Fibroblast of the aortic adventitia (primary cell): ENCODE measurements at regions not wholly inside any gene's neighbourhood (a gene's known extent, or its start where the extent isn't known, plus 50 kb on each side); places are given as distances from the start of the nearest gene placed in this dataset.
A peak's percentile ranks its signal among the peaks of the same experiment; 100 is the strongest.

Source experiments
- DNase-seq: peaks from one replicate; pipeline ENCODE4 v3.0.0-alpha.2; 2010; ENCODE audit warnings: low read depth
- H3K4me3 ChIP-seq: 2 replicates; pipeline ENCODE4 v1.5.1; 2011; ENCODE audit warnings: low read depth, mild to moderate bottlenecking, control low read depth, low read length, moderate library complexity
- TF ChIP-seq, protein P1 (sequence below): IDR thresholded peaks from 2 replicates; pipeline ENCODE4 v1.5.1; 2011; ENCODE audit warnings: mild to moderate bottlenecking, low read length, control low read depth, inconsistent platforms; ENCODE audit not compliant: insufficient read depth

DNA sequence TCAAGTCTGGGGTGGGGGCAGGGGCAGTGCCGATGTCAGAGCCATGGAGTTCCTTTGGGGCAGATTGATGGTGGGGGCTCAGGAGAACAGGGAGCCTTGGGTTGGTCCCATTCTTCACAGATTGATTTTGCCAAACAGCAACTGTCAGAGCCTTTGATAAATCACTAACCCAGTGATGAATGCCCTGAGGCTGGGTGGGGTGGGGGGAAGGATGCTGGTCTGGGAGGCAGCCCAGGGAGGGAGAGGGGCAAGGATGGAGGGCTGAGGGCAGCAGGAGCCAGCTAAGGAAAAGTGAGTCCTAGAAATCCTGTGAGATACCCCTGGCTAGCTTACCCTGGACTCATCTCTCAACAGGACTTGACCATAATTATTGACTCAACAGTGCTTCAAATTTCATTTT, 60.1 kb upstream of the ARAP3 start:
- TF ChIP-seq, protein P1, sequence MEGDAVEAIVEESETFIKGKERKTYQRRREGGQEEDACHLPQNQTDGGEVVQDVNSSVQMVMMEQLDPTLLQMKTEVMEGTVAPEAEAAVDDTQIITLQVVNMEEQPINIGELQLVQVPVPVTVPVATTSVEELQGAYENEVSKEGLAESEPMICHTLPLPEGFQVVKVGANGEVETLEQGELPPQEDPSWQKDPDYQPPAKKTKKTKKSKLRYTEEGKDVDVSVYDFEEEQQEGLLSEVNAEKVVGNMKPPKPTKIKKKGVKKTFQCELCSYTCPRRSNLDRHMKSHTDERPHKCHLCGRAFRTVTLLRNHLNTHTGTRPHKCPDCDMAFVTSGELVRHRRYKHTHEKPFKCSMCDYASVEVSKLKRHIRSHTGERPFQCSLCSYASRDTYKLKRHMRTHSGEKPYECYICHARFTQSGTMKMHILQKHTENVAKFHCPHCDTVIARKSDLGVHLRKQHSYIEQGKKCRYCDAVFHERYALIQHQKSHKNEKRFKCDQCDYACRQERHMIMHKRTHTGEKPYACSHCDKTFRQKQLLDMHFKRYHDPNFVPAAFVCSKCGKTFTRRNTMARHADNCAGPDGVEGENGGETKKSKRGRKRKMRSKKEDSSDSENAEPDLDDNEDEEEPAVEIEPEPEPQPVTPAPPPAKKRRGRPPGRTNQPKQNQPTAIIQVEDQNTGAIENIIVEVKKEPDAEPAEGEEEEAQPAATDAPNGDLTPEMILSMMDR: no peak
- no peak for DNase-seq
- H3K4me3 ChIP-seq: no peak overlapping the region

DNA sequence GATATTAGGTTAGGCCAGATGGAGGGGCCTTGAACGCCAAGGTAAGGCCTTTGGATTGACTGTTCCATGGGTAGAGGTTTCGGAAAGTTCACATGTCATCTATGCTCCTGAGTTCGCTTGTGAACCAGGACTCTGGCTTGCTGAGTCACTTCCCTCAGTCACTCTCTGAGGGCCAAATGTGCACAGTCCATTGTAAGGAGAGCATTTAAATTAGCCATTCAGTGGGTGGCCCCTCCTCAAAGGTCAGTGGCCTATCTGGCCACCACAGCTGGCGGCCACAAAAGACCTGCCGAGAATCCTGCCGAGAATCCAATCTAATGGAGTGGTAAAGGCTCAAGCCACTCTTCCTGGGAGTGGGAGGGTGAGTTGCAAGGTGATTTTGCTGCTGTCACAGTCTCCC, 58.9 kb upstream of the ARAP3 start:
- no peak for DNase-seq
- TF ChIP-seq, protein P1: no peak
- H3K4me3 ChIP-seq: no peak overlapping the region

GRCh38 chr5:141737535-141737934, 55.5 kb upstream of the ARAP3 start:
- H3K4me3 ChIP-seq: no peak overlapping the region
- DNase-seq: no peak
- TF ChIP-seq, protein P1: no peak

DNA sequence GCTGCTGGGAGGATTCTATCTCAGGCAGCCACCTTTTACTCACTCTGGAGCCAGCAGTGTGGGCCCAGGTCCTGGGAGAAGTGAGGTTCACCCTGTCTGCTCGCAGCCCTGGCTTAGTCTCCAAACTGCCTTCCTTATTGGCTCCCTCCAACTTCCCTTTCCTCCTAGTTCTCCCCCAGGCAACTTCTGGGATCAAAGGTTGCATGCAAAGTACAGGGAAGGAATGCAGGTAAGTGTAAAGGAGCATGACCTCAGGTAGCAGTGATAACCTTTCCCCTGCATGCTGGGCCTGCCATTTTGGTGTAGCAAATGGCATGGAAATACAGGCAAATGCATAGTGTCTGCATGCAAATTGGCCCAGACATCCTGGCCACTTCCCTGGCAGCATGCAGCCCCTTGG, 53.8 kb upstream of the ARAP3 start:
- DNase-seq: no peak
- no peak overlapping the region for H3K4me3 ChIP-seq
- TF ChIP-seq, protein P1: no peak

GRCh38 chr5:141734501-141735229, 52.6 kb upstream of the ARAP3 start:
- H3K4me3 ChIP-seq: no peak overlapping the region
- DNase-seq: peak; percentile 76
- TF ChIP-seq, protein P1: no peak

GRCh38 chr5:141733198-141733597, 51.2 kb upstream of the ARAP3 start:
- TF ChIP-seq, protein P1: no peak
- H3K4me3 ChIP-seq: no peak overlapping the region
- no peak for DNase-seq

DNA sequence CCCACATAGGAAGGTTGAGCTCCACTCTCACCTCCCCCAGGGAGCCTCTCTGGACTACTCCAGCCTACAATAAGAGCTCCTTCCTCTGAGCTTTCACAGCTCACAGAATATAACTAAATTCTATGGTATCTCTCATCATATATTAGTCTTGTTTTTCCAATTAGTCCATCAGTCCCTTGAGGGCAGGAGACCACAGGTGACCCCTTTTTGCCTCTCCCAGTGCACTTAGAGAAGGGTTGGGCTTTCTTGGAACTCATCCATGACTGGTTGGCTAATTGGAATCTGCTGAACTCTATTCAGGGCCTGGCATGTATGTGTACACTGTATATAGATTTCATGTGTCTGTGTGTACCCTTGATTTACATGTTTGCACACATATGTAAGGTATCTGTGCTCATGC, 50.4 kb upstream of the ARAP3 start:
- H3K4me3 ChIP-seq: no peak overlapping the region
- TF ChIP-seq, protein P1: no peak
- no peak for DNase-seq
